HG02852 (cell line): ENCODE measurements at regions not wholly inside any gene's neighbourhood (a gene's known extent, or its start where the extent isn't known, plus 50 kb on each side); places are given as distances from the start of the nearest gene placed in this dataset.

Experiments
- ATAC-seq: cut with Tn5 transposase; IDR thresholded peaks from one replicate; pipeline ENCODE4 v1.9.1; 2021; ENCODE audit warnings: mild to moderate bottlenecking, moderate library complexity; ENCODE audit not compliant: unreplicated experiment

DNA sequence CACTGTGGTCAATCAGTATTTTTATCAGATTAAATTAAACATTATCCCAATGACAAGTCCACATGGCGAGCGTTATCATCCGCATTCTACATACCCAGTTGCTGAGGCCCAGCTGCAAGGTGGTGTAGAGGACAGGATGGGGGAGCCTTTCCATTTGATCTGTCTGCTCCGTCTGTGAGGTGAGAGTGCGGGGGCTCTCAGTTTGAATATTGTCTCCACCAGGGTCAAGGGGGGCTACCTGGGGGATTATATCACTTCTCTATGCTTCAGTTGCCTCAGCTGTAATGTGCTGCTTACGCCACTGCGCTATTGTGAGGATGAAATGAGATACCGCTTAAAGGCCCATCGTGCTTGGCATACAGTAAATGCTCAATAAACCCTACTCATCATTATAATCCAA lies 1106.0 kb downstream of the BCL11B start:
- no peak for ATAC-seq

DNA sequence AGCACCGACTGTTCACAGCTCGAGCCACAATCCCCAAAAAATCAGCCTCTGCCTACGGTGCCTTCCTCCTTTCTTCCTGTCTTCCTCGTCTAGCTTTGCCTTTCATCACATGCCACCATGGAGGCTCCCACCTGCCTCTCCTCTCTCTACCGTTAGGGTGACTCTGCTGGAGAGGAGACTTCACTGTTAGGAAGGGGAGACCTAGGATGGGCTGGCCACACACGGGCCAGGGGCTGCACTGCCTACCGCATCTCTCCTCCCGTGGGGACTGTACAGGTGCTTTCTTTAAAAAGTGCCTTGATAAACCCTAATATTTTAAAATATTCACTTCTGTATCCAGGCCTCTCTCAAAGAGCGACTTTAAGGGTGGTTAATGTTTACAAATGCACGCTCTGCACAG lies 1104.7 kb downstream of the BCL11B start:
- no peak for ATAC-seq

DNA sequence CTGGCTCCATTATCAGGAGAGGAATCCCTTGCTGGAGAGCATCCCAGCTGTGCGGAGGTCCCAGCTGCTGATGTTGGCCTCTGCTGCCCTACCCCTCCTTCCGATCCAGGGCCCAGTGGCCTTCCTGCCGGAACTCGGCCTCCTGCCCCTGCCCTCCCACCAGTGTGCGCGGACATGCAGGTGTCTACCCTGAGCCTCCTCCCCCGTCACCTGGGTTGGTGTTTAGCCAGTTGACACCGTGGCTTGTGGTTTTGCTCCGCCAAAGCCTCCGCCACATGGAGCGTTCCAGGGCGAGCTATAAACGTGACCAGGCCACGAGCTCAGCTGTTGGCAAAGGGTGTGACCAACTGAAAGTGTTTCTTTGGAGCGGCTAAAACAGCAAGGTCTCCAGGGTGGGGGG lies 1104.3 kb downstream of the BCL11B start:
- no peak for ATAC-seq

DNA sequence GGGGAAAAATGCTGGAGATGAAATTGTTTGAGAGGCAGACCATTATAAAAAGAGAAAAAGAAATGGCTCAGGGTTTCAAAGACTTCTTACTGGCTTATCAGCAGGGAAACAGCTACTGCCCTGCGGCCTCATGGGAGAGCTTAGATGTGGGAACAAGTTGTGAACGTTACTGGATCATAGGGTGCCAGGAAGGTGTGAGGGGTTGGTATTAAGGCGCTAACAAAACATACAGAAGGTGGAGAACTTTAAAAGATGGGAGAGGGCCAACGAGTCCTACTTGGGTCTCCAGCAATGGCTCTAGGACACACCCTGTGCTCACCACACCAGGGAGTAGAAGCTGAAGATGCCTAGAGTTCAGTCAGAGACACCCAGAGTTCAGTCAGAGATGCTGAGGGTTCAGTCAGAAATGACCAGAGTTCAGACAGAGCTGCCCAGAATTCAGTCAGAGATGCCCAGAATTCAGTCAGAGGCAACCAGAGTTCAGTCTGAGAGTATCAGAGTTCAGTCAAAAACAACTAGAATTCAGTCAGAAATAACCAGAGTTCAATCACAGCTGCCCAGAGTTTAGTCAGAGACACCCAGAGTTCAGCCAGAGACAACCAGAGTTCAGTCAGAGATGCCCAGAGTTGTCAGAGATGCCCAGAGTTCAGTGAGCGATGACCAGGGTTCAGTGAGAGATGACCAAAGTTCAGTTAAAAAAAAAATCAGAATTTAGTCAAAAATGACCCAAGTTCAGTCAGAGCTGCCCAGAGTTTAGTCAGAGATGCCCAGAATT lies 1103.6 kb downstream of the BCL11B start:
- ATAC-seq: no peak

DNA sequence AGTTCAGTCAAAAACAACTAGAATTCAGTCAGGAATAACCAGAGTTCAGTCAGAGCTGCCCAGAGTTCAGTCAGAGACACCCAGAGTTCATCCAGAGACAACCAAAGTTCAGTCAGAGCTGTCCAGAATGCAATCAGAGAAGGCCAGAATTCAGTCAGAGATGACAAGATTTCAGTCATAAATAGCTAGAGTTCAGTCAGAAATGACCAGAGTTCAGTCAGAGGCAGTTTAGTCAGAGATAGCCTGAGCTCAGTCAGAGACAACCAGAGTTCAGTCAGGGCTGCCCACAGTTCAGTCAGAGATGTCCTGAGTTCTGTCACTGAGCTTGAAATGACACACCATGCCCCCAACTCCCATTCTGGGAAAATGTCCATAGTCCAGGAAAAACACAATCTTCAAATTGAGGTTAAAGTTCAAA lies 1102.8 kb downstream of the BCL11B start:
- no peak for ATAC-seq

DNA sequence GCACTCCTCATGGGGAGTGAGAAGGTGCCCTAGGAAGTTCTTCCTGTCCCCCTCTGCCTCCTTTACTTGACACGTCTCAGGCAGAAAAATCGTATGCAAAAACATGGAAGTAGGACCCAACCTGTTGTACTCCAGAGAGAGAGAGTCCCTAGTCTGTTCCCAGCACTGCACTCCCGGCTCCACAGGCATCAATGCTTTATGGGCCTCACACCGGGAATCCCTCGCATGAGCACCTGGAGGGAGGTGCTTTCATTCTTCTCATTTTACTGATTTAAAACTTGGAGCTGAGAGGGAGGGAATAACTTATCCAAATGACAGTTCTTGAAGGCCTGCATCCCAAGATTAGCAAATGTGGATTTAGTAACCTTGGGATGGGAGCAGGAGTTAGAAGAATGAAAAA lies 1101.4 kb downstream of the BCL11B start:
- ATAC-seq: no peak

DNA sequence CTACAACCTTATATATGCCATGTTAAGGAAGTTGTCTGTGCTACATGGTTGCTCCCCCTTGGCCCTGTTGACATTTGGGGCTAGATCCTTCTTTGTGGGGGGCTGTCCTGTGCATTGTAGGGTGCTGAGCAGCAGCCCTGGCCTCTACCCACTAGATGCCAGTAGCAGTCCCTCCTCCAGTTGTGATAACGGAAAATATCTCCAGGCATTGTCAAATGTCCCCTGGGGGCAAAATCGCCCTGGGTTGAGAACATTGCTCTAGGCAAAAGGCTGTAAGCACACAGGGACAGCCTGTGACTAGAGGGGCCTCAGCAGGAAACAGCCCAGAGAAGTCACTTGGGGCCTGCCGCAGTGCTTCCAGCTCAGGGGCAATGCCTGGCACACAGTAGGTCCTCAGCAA lies 1100.3 kb downstream of the BCL11B start:
- ATAC-seq: no peak

DNA sequence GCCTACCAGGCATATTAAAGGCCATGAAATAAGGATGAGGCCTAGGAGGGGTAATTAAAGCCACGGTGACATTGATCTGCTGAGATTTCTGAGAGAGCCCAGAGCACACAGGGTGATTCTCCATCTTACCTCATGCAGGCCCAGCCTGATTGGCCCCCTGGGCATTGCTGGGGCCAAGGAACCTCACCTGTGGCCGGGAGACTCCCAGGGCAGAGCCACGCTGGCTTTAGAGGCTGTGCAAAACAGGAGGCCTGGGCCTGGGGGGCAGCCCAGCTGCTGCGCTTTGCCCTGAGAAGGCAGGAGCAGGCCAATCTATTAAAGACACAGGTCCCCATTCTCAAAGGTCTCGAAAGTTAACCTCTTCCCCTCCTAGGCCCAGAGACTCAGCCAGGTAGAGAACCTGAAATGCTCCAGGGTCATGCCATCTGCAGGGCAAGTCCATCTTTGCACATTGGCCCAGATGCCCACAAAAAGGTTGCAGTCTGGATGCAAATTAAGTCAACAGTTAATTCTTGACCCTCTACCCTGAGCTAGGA lies 1099.7 kb downstream of the BCL11B start:
- no peak for ATAC-seq

DNA sequence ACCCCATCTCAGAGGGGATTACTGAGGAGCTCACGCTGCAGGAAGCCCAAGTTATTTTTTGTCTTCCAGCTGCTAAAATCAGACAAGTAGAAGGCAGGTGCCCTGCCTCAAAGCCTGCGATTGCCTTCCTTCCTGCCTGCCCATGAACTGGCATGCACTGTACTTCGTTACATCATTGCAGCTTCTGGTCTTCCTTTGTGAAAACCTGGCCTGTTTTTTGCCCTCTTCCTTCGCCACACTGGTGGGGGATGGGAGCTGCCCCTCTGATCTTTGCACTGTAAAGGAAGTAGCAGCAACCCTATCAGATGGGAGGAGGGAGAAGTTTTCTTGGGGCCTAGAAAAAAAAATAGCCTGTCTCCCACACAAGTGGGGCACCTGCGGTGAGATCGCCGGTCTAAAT lies 1098.7 kb downstream of the BCL11B start:
- ATAC-seq: no peak

DNA sequence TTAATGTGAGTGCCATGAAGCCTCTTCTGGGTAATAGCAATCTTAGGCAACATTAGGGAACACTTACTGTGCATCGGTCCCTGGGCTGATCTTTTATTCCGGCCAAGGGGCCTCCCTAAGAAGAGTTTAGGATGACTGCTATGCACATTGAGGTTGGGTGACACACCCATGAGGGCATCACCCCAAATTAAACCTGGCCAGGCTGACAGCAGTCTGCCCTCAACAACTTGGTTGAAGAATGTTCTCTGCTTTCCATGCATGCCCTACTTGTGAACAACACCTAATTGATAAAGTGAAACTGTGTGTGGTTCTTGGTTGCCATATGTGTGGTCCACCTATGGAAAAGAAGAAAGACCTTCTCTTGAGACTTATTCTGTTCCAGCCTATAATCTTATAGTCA lies 1098.0 kb downstream of the BCL11B start:
- no peak for ATAC-seq

DNA sequence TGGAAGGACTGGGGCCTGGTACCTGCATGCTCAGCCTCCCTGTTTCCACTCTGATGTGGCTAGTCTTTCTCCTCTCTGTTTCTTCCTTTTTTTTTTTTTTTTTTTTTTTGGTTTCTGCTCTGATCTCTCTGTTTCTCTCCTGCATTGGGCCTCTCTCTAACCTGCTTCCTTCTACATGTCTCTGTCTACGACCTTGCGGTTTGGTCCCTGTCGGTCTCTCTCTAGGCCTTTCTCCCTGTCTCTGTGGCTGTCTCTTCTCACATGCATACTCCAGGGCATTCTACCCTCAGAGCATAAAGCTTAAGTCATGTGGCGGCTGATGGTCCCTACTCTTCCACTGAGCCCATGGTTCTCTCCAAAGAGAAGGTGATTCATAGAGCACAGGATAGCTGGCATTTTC lies 1096.6 kb downstream of the BCL11B start:
- no peak for ATAC-seq

DNA sequence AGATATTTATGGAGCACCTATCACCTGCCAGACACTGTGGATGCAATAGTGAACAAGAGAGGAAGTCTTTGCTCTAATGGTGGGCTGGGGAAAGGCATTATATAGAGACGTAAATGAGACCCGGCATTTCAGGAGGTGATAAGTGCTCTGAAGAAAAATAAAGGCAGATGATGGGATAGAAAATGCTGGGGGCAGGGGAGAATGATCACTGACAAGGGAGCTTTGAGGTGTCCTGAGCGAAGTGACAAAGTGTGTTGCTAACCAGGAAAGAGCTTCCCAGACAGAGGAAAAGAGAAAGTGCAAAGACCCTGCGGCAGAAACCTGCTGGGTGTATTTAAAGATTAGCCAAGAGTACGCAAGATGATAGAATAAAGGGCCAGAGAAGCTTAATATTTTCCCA lies 1096.1 kb downstream of the BCL11B start:
- ATAC-seq: no peak

DNA sequence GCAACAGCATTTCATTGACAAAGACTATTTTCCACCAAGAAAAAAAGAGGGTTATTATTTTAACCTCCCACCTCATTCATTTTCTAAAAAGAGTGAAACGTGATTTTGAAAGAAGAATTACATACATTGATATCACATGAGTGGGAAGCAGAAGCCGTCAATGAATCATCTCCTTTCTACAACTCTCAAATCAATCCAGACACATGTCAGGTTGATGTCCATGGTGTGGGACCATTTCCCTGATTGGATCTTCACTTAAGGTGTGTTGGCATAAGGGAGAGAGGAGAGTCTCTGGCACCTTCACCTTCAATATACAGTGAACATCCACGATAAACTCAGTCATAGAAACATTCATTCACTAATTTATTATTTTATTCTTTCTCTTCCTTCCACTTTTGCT lies 1095.1 kb downstream of the BCL11B start:
- ATAC-seq: no peak

DNA sequence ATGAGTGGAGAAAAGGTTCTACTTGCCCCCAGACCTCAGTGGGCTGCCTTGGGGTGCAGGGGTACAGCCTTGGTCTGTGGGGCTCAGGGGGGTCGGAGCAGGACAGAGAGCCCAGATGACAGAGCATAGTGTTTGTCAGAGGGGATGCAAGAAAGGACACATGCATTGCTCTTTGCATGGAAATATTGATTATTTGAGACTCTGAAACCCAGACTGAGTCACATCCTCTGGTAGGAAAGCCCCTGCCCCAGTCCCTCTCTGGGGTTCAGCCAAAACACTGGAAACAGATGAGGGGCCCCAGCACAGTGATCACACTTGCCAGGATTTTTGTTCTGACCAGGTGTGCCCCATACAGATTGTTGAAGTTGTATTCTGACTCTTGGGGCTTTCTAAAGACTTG lies 1094.4 kb downstream of the BCL11B start:
- ATAC-seq: no peak

DNA sequence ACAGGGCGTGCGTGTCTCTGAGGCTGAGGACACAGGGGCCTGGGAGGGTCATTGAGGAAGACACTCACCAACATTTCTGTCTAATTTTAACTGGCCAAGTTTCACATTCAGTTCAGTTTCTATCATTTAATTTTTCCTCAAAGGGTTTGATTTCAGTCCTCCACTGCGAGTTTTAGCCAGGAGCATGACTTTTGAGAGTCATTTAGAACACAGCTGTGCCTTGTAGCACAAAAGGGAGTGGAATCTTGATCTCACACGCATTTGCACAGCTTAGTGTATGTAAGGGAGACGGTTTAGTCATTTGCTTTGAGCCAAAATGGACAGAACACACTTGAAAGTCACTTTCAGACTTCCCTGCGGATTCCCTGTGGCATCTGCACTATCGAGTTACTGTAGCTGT lies 1090.8 kb downstream of the BCL11B start:
- no peak for ATAC-seq

DNA sequence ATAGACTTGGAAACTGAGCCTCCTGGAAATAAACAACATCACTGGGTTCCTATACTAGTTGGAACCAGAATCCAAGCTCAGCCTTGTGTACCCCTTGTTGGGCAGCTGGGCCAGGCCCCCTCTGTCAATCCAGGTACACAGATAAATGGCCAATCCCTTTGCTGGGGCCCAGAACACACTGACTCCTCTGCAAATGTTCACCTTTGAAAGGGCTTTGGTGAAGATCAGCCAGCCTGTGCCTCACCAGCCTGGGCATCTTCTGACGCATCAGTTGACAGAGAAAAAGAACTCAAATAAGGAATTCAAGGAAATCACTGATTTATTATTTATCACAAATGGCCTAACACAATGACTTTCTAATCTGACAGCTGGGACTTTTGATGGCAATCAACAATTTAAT lies 1090.2 kb downstream of the BCL11B start:
- ATAC-seq: no peak

DNA sequence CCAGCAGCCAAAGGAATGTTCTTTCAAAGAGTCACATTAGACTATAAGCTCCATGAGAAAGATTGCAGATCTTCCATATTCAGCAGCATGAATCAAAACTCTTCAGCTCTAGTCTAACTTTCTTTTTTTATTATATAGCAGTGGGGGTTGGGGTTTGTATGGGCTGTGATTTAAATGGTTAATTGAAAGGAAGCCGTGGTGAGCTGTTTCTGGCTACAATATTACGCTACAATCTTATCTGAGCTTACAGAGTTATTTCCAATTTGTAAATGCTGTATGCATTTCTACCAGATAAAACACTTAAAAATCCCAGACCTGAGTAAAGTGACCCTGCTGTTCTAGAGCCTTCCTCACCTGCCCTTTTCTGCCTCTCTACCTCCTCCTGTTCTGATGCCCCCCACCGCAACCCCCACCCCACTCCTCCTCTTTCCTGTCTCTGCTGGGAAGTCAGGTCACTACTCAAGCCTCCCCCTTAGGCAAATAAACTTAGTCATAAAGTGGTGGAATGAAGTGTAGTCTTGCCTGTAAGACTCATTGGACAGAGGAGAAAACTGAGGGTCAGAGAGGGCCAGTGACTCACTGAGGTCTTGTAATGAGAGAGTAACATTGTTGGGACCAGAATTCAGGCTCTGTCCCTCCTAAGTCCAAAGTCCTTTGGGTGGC lies 1089.5 kb downstream of the BCL11B start:
- ATAC-seq: no peak

DNA sequence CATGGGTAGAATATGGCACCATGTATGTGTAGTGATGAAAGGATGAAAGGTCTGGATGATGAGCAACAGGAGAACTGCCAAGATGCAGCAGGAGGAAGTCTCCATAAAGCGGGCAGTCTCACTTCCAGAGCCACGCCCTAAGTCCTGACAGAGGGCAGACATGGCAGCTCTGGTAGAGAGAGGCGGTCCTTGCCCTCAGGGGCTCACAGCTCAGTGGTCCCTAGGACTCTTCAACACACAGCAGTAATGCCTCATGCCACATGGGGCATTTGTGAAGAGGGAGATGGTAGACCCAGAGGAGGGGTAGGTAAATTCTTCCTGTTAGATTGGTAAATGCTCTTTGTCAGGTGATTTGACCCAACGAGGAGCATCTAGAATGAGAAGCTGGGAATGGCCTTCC lies 1088.4 kb downstream of the BCL11B start:
- no peak for ATAC-seq

DNA sequence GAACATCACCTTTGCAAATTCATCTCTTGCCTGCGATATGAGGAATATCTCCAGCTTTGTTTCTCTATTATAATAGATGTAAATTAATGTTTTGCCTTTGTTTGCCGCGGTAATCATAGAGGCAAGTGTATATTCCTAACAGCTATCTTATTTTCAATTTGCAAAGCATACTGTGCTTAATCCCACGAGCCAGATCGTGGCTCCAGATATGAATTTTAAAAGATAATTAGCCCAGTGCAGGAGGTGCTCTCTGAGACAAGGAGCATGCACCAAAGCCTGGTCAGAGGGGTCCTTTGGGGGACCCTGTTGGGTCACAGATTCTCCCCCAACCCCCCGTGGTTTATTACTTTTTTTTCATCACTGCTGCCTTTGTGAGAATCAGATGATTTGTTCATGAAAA lies 1087.5 kb downstream of the BCL11B start:
- ATAC-seq: no peak

DNA sequence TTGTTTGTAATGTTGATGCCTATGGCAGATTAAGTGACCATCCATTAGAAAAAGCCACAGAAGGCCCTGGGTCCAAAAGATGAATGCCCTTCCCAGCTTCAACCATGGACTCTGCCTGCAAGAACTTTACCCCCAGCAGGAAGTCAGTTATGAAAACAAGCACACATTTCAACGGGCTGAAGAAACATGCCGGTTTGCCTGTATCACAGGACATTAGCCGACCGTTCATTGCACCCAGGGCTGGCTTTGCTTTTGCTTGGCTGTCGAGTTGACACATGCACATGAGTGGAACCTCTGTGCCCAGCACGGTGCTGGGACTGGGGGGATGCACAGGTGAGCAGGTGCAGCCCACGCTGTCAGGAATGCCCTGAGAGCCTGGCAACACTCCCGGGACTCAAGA lies 1087.0 kb downstream of the BCL11B start:
- no peak for ATAC-seq

DNA sequence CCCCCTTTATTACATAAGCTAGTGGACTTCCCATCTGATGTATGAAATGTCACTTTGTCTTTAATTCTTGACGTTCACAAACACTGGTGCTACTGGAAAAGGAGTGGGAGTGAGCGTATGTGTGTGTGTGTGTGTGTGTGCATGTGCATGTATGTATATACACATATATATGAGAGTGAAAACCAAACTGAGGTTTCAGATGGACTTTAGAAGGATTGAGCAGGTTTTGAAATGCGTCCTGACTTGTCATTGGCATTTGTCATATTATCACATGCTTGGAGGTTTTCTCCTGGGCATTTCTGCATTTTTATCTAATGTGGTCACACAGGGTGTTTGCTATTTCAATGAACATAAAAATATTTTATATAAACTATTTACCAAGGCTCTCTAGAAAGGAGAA lies 1085.9 kb downstream of the BCL11B start:
- no peak for ATAC-seq

DNA sequence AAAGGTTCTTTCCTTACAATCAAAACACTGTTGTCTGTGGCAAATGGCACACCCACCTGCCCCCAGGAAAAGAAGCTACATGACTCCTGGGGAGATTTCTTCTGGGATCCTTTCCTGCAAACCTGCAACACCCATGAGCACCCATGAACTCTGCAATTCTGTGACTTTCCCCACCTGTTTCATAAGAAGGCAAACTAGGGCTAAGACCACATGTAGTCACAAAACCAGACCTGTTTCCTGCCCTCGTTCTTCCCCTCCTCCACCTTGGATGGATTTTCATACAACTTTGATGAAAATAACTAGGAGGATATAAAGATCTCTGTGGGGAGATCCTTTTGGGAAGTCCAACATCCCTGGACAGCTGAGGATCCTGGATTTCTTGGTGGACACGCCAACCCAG lies 1084.7 kb downstream of the BCL11B start:
- no peak for ATAC-seq

DNA sequence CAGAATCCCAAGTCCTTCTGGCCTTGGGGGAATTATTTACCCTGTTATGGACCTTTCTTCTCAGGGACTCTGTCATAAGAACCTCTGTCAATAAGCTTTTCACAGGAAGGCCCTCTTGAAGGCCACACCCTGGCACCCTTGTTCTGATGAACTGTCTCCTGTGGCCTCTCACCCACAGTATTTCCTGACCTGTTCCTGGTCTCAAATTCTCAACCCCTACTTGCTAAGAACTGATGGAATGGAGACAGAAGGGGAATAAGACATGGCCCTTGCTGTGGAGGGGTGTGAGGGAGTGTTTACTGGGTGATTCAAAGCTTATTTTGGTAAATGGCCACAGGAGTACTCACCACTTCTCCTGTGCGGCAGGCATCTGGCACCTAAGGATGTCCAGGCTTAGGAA lies 1082.9 kb downstream of the BCL11B start:
- ATAC-seq: no peak
